A204.1 (cell line): ENCODE measurements at regions not wholly inside any gene's neighbourhood (a gene's known extent, or its start where the extent isn't known, plus 50 kb on each side); places are given as distances from the start of the nearest gene placed in this dataset.
"Not testable (repeated sequence)": the region's sequence is repeated elsewhere in the genome, so short reads cannot be mapped to it uniquely, and the experiment has no call there.

Experiments
- FAIRE-seq: peaks from 2 replicates; lab custom pipeline; 2012; peaks lifted over from hg19 to GRCh38; lab: Jason Lieb, UNC

DNA sequence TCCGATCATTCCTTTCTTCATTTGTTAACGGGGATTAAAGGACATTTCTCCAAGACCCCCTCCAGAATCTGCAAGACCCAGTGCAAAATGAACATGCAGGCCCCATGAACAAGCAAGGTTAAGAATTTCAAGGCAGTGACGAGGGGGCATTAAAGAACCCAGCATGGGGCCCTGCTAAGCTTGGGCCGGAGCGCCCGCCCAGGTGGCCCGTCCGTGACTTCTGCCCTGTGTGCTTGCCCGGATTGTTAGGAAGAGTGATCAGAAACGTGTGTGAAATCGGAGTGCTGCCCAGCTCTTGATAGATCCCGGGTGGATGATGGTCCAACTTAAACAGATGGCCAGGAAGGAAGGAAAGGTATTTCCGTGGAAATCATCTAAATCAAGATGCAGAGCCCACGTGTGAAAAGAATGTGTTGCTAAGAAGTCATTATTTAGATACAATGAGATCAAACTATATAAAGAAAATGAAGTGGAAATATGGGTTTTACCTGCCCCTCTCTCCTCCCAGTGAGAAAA, 213.6 kb downstream of the KLF6 start:
- FAIRE-seq, result no peak

GRCh38 chr10:3570855-3571266, 214.1 kb downstream of the KLF6 start:
- FAIRE-seq, result no peak

GRCh38 chr10:3570131-3570729, 214.8 kb downstream of the KLF6 start:
- no peak for FAIRE-seq

DNA sequence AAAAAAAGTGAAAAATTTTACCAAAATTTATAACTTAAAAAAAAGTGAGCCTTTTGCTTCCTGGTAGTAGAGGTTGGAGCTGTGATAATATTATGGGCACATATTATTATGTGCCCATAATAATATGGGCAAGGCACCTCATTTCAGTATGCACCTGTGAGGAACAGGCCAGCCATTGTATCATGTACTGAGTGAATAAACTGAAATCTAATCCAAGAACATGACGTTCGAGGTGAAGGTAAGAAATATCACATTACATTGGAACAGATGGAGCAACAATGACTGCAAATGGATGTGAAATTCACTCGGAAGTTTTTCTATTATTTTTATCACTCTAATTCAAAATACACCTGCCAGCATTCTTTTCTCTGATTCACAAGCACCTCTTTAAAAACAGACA, 216.0 kb downstream of the KLF6 start:
- FAIRE-seq, result no peak

DNA sequence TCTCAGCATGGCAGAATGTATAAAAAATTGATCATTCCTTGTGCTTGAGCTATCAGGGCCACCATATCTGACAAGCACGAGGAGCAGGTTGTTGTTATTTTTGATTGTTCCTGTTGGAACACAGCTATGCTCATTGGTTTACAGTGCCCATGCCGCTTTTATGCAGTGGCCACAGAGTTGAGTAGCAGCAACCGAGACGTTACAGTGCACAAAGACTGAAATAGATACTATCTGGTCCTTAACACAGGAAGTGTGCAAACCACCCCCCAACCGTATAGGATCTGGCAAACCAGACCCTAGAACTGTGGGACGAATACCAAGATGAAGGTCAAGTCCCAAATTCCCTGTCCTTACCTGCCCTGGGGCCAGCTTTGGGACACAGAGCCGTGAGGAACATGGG, 216.6 kb downstream of the KLF6 start:
- FAIRE-seq, result no peak

DNA sequence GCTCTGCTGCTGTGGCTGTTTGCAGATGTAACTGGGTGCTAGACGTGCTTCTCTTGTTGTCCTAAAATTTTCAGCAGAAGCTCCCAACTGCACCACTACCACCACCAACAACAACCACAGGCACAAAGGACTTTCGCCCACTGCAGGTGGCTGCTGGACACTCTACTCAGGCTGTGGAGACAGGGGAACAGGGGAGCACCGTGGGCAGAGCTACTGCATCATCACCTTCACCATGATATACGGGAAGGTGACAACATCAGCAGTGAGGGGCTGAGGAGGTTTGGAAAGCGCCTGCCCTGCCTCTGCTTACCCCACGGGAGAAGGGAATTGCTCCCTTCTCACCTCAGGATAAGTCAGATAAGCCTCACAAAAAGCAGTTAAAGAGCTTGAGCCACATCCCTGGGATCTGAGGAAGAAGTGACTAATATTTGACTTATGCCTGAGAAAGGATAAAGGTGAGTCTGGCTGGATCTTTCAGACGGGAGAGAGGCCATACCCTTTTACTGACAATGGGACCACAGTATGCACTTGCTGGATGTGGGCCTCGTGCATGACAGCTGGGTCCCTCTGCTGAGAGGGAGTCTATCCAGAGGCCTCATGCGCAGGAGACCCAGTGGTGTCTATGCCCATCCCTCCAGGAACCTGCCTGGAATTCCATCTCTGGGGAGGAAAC, 217.6 kb downstream of the KLF6 start:
- no peak for FAIRE-seq

GRCh38 chr10:3566627-3567026, 218.4 kb downstream of the KLF6 start:
- no peak for FAIRE-seq

DNA sequence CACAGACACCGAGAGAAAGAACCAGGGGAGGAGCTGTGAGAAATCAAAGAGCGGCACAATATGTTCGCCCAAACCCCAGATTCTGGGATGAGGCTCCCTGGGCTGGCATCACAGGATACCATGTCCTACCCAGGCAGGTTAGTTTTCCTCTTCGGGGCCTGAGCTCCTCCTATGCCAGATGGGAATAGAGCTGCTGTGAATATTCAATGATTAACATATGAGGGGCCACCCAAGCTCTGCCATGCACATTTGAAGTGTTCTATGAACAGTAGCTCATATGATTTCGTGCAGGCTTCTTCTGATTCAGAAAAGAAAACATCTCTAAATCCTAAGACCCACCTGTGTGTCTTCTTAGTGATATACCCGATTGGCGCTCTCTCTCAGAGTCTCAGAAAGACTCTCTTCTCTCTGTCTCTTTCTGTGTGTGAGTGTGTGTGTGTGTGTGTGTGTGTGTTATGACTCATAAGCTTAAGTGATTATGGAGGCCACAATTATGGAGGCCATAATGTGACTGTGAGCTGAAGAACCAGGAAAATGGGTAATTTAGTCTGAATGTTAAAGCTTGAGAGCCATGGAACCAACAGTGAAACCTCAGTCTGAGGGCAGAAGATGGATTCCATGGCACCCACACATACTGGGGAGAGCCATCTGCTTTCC, 220.5 kb downstream of the KLF6 start:
- no peak for FAIRE-seq

DNA sequence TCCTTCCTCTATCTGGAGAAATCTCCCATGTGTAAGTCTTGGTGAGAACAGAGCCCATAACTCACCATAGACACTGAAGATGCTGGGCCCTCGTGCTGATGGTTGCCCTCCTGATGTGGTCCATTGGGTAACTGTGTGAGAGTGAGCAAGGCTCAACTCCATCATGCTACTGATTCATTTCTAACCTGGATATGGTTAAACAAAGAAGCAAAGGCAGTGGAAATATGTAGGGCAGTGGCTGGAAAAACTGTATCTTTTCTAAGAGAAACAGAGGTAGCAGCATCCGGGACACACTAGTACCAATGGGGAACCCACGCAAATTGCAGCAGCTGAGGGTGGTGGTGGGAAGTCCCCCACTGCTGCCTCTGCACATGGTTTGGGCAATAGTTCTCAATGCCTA, 221.7 kb downstream of the KLF6 start:
- FAIRE-seq, result no peak

- not testable (repeated sequence) for FAIRE-seq
Observed at GRCh38 chr10:3560628-3561027, 224.4 kb downstream of the KLF6 start.

DNA sequence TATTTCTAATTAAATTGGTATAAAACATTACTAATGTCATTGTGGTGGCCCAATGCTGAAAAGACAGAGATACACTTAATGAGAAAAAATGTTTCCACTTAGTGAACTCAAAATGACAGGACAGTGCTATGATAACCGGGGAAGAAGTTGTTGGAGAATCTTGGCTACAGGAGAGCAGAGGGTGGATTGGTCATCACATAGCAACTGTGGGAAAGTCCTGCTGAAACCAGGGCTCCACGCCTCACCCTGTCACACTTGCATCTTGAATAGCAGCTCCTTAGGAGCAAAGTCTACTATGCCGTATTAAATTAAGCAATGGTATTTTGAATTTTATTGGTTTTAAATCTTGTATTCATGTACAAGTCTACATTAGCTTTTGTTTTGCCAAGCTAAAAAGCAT, 225.5 kb downstream of the KLF6 start:
- FAIRE-seq, result no peak

DNA sequence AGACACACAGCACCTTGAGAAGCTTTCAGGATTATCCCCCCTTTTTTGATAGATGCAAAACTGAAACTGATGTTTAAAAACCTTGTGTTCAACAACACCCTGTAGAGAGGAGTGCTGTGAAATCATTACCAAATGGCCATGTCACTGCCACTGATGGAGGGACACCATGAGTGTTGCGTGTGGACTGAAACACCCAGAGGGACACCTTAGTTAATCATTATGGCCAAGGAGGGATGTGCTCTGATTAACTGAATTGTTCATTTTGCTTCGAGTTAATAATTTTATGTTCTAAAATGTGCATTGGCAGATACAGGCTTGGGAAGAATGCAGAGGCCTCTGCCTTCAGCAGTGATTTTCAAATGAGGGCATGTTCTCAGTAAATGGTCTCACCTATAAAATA, 226.0 kb downstream of the KLF6 start:
- no peak for FAIRE-seq

DNA sequence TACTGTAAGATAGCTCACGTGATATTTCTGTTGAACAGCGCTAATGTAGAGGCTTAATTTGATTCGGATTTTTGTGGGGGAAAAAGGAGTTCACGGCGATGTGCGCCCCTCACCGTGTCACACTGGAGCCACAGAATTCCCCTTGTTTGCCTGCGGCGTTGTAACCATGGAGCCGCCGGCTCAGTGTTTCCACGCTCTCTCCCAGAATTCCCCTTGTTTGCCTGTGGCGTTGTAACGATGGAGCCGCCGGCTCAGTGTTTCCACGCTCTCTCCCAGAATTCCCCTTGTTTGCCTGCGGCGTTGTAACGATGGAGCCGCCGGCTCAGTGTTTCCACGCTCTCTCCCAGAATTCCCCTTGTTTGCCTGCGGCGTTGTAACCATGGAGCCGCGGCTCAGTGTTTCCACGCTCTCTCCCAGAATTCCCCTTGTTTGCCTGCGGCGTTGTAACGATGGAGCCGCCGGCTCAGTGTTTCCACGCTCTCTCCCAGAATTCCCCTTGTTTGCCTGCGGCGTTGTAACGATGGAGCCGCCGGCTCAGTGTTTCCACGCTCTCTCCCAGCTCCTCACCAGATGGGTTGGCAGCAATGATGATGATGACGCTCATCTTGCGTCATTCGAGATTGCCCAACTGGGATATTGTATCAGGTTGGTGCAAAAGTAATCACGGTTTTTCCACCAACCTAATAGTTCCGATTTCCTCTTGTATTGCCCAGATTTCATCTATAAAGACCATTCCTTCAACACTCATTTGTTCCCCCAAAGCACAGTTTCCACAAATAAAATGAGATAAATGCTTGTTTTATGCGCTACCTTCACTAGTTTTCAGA, 228.6 kb downstream of the KLF6 start:
- FAIRE-seq, result not testable (repeated sequence)

DNA sequence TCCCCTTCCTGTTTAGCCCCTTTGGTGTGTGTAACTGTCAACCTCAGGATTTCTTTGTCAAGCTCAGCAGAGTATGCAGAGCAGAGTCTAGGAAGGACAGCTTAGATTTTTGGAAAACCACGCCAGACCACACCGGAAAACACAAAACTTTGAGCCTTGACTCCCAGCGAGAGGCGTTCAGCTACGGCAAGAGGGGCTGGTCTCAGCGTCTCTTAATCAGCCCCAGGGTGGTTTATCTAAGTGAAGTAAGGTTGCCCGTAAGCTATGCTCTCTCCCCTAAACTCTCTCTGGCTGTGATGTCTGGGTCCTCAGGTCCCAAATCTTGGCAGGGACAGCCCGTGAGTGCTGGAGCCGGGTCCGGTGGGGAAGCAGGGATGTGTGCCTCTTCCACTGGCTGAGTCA, 230.9 kb downstream of the KLF6 start:
- FAIRE-seq, result no peak

DNA sequence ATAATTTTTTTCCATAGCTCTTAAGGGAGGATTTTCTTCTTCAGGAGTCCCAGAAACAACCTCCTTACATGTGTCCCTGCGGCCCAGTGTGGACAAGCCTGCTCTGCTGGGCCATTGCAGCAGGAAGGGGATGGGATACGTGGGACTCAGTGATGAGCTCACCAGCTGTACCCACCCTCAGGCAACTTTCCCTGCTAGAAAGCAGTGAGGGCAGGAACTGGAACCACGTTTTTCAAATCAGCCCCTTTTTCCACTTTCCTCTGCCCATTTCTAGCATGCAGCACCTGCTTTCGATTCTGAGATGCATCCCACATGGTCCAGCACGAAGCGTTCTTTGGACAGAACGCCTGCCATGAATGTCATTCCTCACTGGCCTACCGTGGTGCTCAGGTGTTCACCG, 232.7 kb downstream of the KLF6 start:
- no peak for FAIRE-seq

GRCh38 chr10:3551761-3552160, 233.2 kb downstream of the KLF6 start:
- FAIRE-seq, result no peak

- FAIRE-seq, result no peak
Observed at GRCh38 chr10:3549118-3549517, 235.9 kb downstream of the KLF6 start.

DNA sequence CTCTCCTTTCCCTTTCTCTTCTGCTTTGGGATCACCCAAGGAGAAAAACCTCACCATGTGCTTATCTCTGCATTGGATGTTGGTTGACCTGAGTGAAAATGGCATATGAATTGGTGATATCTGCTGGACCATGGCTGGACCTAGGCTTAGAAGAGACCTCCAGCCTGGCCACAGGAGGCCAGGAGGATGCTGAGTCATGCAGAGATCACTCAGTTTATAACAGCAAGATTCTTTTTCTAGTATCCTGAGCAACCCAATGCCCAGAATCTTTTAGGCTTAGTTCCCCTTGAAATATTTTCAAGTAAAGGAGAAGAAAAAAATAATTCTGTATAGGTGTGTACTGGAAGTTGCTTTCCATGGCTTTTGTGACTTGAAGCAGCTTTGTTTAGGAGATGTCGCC, 236.3 kb downstream of the KLF6 start:
- FAIRE-seq, result no peak

DNA sequence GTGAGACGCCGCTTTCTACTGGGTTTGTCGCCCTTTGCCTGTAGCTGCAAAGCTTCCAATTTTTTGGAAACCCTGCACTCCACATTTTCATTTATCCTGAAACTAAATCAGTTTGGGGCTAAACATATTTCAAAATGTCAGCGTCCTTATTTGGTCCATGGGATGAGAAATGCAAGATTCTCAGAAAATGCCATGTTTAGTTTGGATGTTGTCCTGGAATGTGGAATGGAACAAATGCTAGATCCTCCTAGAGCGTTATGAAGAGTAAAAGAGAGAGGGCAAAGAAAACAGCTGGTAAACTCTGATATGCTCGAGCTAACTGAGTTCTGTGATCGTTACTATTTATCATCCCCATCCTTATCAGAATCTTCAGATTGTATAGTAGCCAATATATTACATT, 236.9 kb downstream of the KLF6 start:
- FAIRE-seq, result no peak

DNA sequence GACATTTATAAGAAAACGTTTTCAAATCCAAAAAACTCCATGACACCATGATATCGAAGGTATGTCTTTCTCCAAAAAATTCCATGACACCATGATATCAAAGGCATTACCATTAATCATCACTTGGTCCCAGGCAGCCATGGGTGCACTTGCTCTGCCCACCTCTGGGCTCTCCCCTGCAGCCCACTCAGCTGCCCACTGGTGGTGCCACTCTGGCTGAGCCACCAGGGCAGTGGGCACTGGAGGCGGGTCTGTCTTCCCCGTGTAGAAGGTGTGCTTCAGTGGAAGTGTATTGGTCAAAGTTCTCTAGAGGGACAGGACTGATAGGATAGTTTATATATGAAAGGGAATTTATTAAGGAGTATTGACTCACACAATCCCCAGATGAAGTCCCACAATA, 240.4 kb downstream of the KLF6 start:
- FAIRE-seq, result no peak

DNA sequence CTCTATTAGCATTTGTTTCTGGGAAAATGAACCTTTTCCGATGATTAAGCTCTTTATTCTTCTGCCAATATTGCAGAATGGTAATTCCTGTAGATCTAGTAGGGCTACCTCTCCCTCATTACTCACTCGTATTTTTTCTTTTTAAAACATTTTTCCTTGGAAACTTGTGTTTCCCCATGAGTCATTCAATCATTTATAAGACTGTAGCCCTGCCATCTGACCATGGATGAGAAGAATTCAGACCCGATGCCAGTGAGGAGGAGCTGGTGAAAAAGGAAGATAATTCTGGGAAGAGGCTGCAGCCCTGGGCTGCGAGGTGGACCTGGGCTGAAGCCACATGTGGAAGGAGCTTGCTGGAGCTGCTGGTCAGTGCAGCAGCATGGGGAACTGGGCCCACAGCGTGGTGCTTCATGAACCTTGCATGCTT, 242.8 kb downstream of the KLF6 start:
- no peak for FAIRE-seq

- no peak for FAIRE-seq
Observed at GRCh38 chr10:3539696-3540383, 245.2 kb downstream of the KLF6 start.
